NCI-H460 (cell line): ENCODE measurements at regions not wholly inside any gene's neighbourhood (a gene's known extent, or its start where the extent isn't known, plus 50 kb on each side); places are given as distances from the start of the nearest gene placed in this dataset.

ENCODE experiments used
- DNase-seq: peaks from one replicate; pipeline ENCODE4 v3.0.0-alpha.2; 2016; ENCODE audit warnings: low read depth; ENCODE audit errors: extremely low read depth

DNA sequence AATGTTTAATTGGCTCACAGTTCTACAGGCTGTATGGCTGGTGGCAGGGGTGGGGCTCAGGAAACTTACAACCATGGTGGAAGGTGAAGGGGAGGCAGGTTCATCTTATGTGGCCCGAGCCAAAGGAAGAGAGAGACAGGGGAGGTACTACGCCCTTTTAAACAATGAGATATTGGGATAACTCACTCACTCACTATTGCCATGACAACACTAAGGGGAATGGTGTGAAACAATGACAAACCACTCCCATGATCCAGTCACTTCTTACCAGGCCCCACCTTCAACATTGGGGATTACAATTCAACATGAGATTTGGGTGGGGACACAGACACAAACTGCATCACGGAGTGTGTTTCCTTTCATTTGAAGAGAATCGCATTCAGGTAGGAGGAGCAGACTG lies 220.9 kb downstream of the GADD45G start:
- DNase-seq, result no peak

DNA sequence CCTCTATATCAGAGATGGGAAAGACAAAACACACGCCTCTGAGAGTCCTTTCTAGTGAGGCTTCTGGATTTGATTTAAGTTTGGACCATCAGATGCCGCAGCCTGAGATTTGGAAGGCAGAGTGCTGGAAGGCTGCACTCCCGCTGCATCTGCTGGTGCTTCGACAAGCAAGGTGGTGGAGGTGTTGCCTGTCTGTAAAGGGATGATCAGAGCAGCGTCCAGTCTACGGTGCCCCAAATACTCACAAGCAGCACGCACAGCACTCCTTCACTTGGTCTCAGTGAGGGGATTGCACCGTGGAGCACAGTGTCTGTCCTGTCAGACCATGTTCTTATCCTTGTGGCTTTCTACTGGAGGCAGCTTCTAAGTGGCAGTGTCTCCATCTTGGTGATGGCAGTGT lies 221.4 kb downstream of the GADD45G start:
- DNase-seq, result no peak

DNA sequence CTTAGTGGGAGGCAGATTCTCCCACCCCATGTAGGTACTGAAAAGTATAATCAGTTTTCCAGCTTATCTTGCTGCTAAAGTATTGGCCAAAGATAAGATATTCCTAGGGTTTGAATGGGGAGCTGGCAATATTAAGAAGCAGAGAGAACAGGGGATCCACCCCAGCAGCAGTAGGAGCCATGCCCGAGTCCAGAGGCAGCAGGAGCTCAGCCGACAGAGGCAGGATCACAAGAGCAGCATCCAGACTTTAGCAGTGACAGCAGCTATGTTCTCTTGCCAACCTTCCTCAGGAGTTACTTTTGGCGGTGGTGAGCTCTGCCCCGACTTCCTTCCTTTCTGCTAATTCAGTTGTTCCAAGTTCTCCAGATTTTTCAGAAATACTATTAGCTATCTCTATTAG lies 224.5 kb downstream of the GADD45G start:
- no peak for DNase-seq

DNA sequence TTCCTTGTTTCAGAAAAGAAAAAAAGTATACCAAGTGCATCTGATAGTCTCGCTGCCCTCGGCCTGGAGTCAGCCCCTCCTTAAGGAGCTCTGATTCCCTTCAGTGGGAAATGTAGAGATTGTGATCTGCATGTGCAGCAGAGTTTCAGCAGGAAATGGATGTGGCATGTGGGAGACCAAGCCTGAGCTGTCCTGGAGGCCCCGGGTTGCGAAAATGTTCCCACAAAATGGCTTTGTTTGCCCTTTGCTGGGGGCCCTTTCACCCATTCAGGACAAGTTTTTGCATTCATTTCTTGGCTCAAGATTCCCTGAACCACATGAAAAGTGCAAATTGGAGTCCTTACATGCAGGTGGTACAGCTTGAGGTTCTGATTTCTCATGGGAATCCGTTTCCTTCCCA lies 230.9 kb downstream of the GADD45G start:
- DNase-seq, result no peak

DNA sequence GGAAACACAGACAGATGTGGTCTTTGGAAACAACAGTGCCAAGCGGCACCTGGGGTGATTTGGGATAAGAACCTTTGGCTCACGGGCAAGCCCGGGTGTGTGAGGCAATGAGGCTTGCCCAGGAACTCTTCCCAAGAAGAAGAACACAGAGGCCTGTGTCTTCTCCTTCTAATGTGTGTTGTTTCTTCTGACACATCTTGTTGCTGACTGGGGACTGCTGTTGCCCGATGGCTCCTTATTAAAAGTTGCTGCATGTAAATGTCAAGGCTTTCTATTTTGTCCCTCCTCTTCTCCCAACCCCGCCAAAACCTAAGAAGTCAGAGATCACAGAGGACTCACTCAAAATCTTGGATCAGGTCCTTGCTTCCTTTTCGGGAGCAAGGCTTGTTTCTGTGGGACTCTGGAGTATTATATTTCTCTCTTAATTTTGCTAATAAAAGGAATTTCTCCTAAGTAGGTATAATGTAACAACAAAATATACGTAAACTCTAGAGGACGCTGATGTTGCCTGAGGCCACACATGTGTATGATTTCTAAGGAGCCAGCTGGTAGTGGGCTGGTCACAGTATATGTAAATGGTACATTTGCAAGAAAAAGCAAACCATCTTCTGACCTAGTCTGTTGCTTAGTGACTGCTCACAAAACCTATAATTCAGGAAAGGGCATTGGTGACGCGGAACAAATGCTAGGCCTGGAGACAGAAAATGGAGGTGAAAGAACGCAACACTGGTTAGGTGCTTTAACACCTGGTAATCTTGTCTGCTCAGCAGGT lies 232.5 kb downstream of the GADD45G start:
- no peak for DNase-seq

DNA sequence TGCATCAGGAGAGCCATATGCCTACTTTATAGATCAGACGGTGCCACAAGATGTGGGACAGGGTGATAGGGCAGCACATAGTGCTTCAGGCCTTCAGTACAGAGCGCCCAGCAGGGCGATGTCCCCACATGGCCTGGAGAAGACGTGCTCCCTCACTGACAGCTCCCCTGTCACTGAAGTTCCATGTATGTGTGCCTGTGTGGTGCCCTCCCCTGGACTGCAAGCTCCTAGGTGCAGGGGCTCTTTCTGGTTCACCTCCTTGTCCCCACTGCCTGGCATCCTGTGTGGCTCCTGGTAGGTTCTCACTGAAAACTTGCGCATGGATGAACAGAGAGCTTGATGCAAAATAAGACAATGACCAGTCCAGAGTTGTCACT lies 233.1 kb downstream of the GADD45G start:
- DNase-seq, result no peak

DNA sequence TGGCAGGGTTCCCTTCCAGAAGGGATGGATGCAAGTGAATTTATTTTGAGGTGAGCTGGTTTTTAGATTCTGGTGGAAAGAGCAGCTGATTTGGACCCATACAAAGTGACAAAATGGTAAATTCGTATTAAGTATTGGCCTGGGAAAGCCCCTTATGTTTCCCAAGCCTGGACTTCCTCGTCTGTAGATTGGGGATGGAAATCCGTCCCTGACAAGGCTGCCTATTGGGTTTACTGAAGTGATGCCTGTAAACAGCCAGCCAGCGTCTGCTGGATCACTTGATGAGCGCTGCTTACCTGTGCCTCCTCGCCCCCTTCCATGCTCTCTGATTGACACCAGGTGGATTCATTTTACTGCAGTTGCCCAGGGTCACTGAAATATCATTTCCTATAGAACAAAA lies 233.8 kb downstream of the GADD45G start:
- DNase-seq, result no peak

DNA sequence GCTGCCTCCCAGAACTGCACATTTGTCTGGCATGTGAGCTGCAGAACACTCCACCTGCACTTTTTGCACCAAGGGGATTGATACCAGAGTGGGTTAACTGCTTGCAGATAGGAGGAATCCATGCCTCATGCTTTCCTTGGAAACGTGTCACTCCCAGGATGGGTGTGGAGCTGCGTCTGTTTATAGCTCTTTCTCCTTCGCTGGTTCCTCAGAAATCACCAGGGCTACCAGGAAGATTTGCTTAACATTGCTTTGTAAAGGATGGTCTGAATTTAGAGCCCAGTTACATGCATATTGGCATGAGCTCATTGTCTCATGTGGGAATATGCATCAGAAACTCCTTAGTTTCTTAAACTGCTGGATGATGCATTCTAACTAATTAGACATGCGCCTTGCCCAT lies 234.6 kb downstream of the GADD45G start:
- no peak for DNase-seq

DNA sequence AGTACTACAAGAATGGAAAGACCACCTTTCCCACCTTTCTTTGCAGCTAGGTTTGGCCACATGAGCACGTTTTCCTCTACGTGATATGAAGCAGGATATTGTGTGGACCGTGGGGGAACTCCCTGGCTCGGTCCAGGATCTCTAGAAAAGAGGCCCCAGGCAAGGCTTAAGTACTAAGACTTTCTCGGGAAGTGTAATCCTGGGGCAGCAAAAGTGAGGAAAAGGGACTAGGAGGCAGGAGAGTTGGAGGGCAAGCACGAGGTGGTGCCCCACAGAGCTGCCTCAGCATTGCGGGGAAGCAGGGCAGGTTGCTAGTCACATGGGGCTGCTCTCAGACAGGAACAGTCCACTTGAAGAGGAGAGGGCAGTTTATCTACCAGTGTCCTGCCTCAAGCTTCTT lies 235.1 kb downstream of the GADD45G start:
- DNase-seq, result no peak

DNA sequence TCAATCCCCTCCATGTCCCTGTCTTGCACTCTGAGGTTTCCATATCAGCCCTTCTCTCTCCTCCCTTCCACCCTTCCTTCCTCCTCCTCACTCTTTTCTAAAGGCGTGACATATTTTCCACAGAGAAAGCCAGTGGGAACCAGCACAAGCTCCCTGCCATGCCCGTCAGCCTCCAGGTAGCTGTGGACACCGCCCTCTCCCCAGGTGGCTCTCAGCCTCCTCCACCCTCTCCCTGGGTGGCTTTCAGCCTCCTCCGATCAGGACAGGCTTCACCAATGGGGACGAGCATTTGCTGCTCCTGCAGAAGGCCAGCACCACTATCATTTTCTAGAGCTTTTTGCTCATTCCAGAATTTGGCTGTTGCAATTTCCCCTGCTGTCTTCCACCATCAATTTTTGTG lies 236.6 kb downstream of the GADD45G start:
- no peak for DNase-seq

DNA sequence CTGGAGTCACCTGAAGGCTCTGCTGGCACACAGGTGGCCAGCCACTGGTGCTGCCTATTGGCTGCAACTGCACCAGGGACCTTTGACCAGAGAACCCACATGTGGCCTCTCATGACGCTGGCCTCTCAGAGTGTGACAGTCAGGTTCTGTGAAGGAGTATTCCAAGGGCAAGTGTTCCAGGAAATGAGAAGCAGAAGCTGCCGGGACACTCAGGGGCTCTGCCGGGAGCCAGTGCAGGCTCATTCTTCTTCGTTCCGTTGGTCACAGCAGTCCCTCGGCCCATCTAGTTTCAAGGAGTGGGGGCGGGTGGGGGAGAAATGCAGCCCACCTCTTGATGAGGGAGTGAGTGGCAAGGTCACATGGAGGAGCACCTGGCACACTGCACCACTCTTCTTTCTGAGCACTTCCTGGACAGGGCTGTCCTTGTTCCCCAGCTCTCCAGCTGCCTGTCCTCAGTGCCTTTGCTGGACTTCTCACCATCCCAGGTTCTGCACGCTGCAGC lies 237.5 kb downstream of the GADD45G start:
- no peak for DNase-seq

DNA sequence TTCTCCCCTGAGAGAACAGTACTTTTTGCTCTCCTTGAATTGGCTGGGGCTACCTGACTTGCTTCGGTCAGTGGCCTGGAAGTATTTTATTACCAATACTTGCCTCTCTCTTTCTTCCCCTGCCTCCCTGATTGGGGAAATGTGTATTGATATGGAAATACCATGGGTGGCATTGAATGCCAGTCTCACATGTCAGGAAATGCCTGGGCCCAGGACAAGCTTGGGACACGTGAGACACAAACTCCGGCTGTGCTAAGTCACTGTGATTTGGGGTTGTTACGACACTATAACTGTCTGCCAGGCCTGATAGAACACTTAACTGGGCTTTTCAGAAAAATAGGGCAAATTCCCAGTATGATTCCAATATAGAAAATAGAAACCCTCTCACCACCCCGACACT lies 238.3 kb downstream of the GADD45G start:
- no peak for DNase-seq

DNA sequence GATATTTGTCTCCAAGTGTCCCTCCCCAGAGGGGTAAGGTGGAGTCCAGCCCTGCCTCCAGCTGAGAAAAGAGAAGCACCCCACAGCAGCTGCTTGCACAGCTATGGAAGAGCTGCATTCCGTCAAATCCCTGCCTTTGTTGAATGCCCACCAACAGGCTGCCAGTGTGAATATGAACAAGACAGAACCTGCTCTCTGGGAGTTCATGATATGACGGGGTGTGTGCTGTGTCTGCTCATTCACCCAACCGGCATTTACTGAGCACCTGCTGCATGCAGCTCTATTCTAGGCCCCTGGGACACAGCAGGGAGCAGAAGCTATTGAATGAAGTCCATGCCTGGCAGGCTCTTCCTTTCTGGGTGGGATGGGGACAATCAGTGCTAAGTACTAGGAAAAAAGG lies 238.8 kb downstream of the GADD45G start:
- DNase-seq, result no peak

DNA sequence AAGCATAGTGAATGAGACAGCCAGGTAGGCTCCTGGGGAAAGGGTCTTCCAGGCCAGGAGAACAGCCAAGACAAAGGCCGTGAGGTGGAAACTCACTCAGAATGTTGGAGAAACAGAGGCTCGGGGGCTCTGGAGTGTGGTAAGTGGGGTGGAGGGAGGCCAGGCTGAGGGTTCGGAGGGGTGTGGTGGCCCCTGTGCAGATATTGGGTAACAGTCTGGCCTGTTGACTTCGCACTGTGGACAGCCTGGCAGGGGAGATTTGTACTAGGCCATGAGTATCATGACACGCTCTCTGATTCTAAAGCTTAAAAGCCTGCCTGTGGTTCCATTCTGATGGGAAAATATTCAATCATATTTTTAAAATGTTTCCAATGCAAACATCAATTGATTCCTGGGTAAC lies 239.3 kb downstream of the GADD45G start:
- DNase-seq, result no peak

DNA sequence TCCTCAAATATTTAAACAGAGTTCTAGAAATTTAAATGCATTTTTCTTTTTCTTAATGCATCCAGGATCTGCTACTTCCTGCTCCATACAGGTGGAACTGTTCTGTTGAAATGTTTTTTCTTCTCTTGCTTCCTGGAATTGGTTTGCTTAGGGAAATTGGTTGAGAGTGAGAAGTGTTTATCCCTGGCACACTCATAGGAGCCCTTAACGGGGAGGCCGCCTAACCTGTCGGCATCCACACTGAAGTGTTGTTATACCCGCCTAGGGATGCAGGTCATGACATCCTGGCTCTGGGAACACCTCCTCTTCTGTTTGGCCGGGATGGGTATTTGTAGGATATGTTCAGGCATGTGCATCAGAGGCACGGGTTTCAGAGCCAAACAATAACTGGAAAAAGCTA lies 239.7 kb downstream of the GADD45G start:
- no peak for DNase-seq

DNA sequence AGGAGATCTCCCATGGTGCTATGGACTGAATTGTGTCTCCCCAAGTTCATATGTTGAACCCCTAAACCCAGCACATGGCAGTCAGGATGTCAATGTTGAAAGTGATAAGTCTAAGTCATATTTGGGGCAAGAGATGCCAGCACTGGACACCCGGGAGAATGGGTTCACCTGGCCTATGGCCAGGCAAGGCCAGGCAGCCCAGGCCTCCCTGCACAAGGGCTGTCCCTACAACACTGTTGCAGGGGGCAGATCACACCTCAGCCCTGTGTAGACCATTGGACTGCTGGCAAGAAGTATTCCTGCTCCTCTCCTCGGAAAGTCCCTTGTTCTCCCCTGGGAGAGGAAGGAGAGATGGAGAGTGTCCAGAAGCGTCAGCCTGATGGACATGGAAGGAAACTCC lies 240.5 kb downstream of the GADD45G start:
- DNase-seq, result no peak

DNA sequence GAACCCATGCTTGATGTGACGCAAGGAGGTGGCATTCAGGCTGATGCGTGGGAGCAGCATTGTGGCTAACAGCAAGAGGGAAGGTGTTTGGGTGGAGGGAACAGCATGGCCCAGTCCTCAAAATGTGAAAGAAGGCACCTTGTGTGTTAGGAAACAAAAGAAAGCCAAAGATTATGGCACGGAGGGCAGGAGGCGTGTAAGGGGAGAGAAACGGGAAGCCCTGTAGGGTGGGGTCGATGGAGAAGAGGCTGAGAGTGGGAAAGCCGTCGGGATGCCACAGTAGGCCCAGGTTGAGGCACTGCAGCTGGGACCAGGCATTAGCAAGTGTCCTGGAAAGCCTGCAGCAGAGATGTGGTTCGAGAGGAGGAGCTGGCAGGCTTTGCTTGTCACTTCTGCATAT lies 241.1 kb downstream of the GADD45G start:
- no peak for DNase-seq

DNA sequence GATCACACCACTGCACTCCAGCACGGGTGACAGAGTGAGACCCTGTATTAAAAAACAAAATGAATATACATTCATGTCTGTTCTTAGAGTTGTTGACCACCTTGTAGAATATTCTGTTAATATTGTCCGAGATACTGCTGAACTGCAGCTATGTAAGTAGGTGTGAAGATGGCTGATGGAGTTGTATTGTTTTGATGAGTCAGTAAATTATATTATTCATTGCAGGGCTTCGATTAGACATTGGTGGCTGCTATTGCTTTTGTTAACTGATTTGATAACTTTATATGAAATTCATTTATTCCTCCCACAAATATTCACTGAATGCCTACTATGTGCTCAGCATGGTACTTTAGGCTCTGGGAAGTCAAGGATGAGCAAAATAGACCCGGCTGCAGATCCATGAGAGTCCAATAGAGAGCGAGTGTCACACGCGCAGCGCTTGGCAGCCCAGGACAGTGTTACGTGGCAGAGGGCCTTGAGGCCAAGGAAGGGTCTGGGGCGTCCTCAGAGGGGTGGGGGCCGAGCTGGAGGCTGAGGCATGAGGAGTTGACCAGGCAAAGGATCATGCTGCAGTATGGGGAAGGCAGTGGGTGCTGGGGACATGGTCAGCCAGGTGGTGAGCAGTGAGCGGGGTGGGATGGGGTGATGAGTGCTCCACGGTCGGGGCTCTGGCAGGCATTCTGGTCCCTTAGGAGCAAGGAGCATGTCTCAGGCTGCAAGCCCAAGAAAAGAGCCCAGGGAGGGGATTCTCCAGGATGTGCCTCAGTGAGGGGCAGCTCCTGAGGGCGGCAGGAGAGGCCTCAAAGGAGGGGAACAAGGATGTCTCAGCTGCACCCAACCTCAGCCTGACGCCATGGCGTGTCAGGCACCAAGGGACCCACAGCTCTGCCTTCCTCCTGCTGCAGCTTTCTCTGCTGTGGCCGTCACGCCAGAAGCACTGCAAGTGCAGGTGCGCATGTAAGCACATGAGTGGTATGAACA lies 243.5 kb downstream of the GADD45G start:
- no peak for DNase-seq

DNA sequence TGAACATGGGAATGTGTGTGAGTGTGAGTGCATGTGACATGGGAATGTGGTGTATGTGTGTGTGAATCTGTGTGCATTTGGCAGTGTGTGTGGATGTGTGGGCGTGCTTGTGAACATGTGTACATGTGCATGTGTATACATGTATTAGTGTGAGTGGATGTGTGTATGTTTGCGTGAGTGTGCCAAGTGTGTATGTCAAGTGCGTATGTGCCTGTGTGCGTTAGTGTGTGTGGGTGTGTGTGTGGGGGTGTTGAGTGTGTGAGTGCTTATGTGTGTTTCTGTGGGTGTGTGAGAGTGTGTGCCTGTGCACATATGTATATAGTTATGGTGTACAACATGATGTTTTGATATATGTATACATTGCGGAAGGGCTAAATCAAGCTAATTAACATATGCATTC lies 244.3 kb downstream of the GADD45G start:
- no peak for DNase-seq

DNA sequence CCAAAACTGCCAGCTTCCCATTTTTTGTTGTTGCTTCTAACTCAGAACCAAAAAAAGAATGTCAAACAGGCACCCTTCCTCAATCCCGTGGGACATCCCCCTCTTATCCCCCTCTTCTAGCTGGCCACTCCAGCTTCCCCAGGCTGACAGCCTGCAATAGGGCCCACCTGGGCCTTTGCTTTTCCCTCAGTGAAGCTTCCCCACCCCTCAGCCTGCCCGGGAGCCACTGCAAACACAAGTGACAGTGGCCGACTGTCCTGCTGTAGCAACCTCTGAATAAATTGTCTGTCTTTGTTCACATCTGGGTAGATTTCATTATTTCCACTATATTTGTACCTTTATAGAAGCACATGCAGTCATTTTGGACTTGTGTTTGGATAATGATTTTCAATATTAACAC lies 245.3 kb downstream of the GADD45G start:
- DNase-seq, result no peak

DNA sequence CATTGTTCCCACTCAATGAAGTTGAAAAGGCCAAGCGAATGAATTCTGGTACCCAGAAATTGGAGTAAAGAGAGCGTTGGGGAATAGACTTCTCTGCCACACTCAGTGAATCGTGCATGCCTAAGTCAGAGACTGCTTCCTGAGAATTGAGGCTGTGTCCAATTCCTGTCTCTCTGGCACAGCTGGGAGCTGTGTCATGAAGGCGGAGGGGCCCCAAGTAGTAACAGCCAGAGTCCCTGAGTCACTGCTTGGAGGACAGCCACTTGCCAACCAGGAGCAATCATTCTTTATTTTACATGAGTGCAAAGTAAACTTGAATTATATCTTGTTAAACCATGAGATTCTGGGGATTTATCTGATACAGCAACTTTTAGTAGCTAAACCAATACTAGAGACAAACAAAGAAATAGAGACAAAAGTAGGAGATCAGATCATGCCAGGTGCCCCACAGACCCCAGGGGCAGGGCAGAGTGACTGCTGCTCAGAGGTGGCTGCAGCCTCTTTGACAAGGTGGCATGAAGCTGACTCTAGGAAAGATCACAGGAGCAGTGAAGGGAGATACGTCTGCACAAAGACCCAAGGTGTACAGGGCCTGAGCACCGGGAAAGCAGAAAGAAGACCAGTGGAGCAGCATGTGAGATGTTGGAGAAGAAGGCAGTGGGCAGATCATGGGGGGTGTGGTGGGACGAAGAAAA lies 246.0 kb downstream of the GADD45G start:
- no peak for DNase-seq
